GM18867 (cell line): ENCODE measurements at regions not wholly inside any gene's neighbourhood (a gene's known extent, or its start where the extent isn't known, plus 50 kb on each side); places are given as distances from the start of the nearest gene placed in this dataset.

ENCODE experiments used
- ATAC-seq: cut with Tn5 transposase; IDR thresholded peaks from one replicate; pipeline ENCODE4 v1.9.1; 2021; ENCODE audit warnings: mild to moderate bottlenecking, moderate library complexity; ENCODE audit not compliant: unreplicated experiment

DNA sequence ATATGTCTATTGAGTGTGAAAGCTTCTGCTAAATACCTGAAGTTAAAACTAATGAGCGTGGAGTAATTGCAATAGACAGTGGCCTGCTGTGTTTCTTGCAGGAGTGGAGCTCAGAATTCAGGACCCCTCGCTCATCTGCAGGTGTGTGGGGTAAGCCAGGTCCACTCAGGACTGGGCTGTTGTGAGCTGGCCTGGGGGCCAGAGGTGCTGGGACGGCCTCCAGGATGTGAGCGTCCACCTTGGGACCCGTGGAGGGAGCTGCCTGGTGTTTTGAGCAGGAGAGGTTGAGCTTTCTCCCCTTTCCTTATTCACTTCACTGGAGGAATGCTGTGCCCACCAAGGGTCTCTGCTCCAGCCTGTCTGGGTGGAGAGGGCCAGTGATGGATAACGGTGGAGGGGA, 681.2 kb downstream of the BRD1 start:
- no peak for ATAC-seq

DNA sequence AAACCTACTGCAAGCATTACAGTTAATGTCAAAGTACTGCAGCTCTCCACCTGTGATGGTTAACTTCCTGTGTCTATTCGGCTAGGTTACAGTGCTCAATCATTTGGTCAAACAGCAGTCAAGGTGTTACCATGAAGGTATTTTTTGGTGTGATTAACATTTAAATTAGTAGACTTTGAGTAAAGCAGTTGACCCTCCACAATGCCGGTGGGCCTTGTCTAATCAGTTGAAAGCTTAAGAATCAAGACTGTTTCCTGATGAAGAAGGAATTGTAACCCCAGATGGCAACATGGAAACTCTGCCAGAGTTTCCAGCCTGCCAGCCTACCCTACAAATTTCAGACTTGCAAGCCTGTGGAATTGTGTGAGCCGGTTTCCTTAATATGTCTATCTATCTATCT, 683.9 kb downstream of the BRD1 start:
- ATAC-seq, result no peak

DNA sequence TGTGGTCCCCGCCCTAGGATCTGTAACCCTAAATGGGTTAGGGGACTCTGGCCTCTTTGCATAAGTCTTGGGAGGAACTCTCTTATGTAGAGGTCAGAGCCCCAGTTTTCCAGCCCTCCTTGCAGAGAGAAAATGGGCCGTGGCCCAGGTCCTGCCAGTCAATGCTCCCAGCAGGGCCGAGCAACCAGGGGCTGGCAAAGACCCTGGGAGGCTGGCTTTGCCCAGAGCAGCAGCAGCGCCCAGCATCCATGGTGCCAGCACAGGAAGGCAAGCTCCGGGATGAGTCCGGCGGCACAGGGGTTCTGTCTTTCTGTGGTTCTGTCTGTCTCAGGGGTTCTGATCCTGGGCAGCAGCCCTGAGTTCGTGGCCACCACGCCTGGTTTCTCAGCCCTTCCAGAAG, 684.8 kb downstream of the BRD1 start:
- no peak for ATAC-seq

GRCh38 chr22:49142296-49142695, 685.4 kb downstream of the BRD1 start:
- ATAC-seq, result no peak

- ATAC-seq, result no peak
Measured at GRCh38 chr22:49141761-49142160, 685.9 kb downstream of the BRD1 start.

GRCh38 chr22:49140911-49141665, 686.6 kb downstream of the BRD1 start:
- no peak for ATAC-seq

DNA sequence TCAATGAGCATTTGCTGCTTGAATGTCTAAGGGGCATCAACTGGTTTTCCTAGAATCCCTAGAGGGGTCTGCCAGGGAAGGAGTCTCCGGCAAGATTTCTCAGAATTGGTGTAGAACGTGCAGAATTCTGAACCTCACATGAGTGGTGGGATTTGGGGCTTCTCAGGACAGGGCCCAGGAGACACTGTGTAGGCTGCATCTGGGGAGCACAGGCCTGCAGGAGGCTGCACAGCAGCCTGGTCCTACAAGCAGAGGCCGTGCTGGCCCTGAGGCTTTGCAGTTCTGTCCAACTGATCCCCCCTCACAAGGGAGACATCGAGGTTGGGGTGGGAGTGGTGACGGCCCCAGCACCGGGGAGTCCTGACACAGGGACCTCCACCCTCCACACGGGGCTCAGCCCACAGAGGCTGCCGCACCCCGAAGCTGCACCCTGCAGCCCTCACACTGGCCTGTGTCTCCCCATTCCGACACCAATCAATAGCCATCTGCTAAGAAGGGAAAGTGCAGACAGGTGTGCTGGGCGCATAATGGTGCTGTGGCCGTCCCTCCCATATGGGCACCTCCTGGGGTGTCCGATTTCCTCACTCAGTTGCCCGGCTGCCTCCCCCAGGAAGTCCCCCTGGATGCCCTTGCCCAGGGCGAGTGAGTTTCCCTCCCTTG, 688.1 kb downstream of the BRD1 start:
- ATAC-seq, result no peak

- no peak for ATAC-seq
Measured at GRCh38 chr22:49138250-49138790, 689.4 kb downstream of the BRD1 start.

DNA sequence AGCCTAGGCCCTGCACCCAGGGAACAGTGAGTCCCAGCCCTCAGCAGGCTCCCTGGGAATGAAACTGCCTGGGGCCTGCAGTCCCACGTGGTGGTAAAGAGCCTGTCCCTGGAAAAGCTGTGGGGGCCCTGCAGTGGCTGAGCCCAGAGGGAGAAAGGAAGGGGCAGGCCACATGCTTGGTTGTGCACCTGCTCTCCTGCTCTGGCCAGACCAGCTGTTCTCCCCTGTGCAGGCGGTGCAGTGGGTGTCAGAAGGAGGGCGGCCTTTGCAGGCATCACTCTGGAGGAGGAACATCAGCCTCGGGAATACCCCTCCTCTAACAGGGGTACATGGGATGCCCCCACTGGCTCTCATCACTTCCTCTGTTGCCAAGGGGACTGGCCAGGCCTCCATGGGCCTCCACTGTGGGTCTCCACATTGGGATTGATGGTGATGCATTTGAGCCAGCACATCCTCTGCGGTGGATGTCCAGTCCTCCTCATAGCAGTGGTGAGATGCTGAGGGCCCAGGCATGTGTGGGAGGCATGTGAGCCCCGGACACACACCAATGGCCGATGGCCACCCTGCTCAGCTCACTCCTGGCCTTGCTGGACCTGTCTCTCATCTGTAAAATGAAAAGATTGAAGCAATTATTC, 690.4 kb downstream of the BRD1 start:
- ATAC-seq, result no peak

GRCh38 chr22:49136816-49137180, 690.9 kb downstream of the BRD1 start:
- ATAC-seq, result no peak

- no peak for ATAC-seq
Measured at GRCh38 chr22:49136041-49136815, 691.4 kb downstream of the BRD1 start.

DNA sequence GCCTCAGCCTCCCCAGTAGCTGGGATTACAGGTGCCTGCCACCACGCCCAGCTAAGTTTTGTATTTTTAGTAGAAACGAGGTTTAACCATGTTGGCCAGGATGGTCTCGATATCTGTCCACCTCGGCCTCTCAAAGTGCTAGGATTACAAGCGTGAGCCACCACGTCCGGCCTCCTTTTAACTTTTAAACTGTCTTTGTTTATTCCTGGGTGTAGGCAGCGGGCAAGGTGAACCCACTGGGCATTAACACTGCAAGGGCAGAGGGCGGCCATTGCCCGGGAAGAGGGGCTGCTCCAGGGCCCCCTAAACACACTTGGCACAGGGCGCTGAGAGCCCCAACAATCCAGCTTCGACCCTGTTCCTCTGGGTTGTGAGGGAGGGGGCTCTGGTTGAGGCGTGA, 693.6 kb downstream of the BRD1 start:
- no peak for ATAC-seq

GRCh38 chr22:49133541-49133940, 694.1 kb downstream of the BRD1 start:
- ATAC-seq, result no peak

GRCh38 chr22:49132009-49132408, 695.7 kb downstream of the BRD1 start:
- ATAC-seq, result no peak

DNA sequence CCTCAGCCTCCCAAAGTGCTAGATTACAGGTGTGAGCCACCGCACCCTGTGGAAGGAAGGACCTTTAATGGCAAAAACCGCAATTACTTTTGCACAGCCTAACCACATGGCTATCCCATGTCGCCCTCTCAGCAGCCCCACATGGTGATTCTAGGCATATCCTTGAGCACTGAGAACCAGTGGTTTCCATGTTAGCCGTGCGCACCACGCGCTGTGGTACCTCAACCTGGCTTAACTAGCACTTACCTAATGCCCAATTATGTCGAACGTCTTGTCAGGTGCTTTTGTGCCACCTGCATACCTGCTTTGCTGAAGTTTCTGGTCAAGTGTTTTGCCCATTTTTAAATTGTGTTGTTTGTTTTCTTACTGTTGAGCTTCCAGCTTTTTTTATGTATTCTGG, 697.9 kb downstream of the BRD1 start:
- ATAC-seq, result no peak

- ATAC-seq, result no peak
Measured at GRCh38 chr22:49128874-49129273, 698.8 kb downstream of the BRD1 start.

- ATAC-seq, result no peak
Measured at GRCh38 chr22:49124608-49125007, 703.1 kb downstream of the BRD1 start.

DNA sequence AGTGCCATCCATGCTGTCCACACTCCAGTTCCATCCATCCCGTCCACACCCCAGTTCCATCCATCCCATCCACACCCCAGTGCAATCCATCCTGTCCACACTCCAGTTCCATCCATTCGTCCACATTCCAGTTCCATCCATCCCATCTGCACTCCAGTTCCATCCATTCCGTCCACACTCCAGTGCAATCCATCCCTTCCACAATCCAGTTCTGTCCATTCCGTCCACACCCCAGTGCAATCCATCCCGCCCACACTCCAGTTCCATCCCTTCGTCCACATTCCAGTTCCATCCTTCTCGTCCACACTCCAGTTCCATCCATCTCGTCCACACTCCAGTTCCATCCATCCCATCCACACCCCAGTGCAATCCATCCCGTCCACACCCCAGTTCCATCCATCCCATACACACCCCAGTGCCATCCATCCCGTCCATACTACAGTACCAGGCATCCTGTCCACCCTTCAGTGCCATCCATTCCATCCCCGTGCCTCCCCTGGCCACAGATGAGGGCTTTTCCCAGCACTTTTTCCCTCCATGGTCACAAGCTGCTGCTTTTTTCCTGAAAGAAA, 704.0 kb downstream of the BRD1 start:
- ATAC-seq, result no peak

DNA sequence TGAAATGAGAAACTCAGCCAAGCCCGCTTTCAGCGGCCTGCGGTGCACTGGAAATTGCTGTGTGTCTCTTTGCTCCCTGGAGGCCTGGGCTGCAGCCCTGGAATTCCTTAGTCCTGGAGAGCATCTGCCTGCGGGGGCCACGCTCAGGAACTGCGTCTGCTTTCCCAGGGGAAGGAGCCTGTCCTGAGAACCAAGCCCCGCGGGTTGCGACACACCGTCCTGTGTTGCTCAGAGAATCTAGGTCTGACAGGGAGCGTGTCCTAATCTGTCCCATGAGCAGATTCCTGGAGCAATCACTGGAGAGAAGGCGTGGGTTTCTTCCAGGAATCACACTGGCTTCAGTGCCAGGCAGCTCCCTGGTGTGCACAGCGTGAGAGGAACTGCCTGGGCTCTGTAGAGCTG, 708.1 kb downstream of the BRD1 start:
- ATAC-seq, result no peak

DNA sequence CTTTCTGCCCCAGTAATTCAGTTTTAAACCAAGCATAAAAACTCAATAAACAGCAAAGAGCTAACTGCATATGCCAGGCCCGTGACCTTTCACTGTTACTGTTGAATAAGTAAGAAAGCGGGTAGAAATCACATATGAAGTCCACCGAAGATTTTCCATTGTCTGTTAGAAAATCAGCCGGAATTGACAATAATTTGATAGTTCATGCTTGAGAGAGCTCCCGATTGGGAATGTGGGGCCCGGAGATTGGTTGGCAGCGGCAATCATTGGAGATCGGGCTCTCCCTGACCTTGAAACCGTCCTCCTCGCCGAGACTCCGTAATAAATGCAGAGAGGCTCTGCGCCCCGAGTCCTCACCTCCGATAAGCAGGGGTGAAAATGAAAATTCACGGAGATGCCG, 709.6 kb downstream of the BRD1 start:
- ATAC-seq, result no peak

- no peak for ATAC-seq
Measured at GRCh38 chr22:49117486-49117885, 710.2 kb downstream of the BRD1 start.
